Psoas muscle (tissue), 7 donors: ENCODE measurements at regions not wholly inside any gene's neighbourhood (a gene's known extent, or its start where the extent isn't known, plus 50 kb on each side); places are given as distances from the start of the nearest gene placed in this dataset.

Source experiments
- ATAC-seq, 4 donors: fragments of 200-7000 bp; cut with Tn5 transposase; one replicate each; pipeline ENCODE4 v1.9.1; 2020; ENCODE audit warnings: moderate library complexity in 3 of 4, mild to moderate bottlenecking in 2 of 4
- DNase-seq, 2 donors: peaks; one replicate each; pipeline ENCODE4 v3.0.0-alpha.2; 2020
- H3K27ac ChIP-seq: fragments of 200-600 bp; one replicate; pipeline ENCODE4 v1.8.0; 2022
- H3K27me3 ChIP-seq, 3 donors: fragments of 200-600 bp in 1 of 3; one replicate each; pipeline versions ENCODE4 v1.6.1 to v1.8.0; 2013 to 2022; ENCODE audit warnings: low read length in 2 of 3, mild to moderate bottlenecking in 2 of 3, moderate library complexity in 1 of 3; ENCODE audit not compliant: insufficient read depth in 3 of 3
- H3K36me3 ChIP-seq, 2 donors: fragments of 200-600 bp in 1 of 2; one replicate each; pipeline versions ENCODE4 v1.6.1 to v1.8.0; 2013 to 2022; ENCODE audit warnings: low read depth in 1 of 2, mild to moderate bottlenecking in 1 of 2, moderate library complexity in 1 of 2; ENCODE audit not compliant: insufficient read depth in 1 of 2
- H3K4me1 ChIP-seq: fragments of 200-600 bp; one replicate; pipeline ENCODE4 v1.8.0; 2022
- H3K4me3 ChIP-seq: fragments of 200-600 bp; one replicate; pipeline ENCODE4 v1.8.0; 2022; ENCODE audit warnings: mild to moderate bottlenecking
- H3K9me3 ChIP-seq: fragments of 200-600 bp; one replicate; pipeline ENCODE4 v1.8.0; 2022
- whole genome bisulfite sequencing, 3 donors: extraction: QIAGEN DNeasy Blood & Tissue Kit; methylation state at CpG; one replicate each; pipeline versions ENCODE4 v1.1.6 to v1.1.7; 2013; 5-methylcytosine and 5-hydroxymethylcytosine counted together
- intact Hi-C, 2 donors: fragments of 100-400 bp; cut with DNase I; formaldehyde crosslinking; loops; one replicate each; pipeline versions ENCODE4 v1.11.0 to v1.14.2; 2022
- TF ChIP-seq, protein P1 (sequence below): fragments of 200-600 bp; IDR thresholded peaks from one replicate; pipeline ENCODE4 v1.8.0; 2022; ENCODE audit warnings: antibody characterized with exemption
- donor health status: healthy with polysubstance abuse.
- donor health status: DM: no; HTN: no; CAD: no; lungs with moderate emphysema.
- donor health status: Bipolar disorder and iron deficiency.
- donor health status: healthy.
- donor health status: DM: yes; HTN: yes; CAD: no.
- donor health status: DM: no; HTN: no; CAD: no.
- donor health status: DM: yes; HTN: yes; CAD: no.

DNA sequence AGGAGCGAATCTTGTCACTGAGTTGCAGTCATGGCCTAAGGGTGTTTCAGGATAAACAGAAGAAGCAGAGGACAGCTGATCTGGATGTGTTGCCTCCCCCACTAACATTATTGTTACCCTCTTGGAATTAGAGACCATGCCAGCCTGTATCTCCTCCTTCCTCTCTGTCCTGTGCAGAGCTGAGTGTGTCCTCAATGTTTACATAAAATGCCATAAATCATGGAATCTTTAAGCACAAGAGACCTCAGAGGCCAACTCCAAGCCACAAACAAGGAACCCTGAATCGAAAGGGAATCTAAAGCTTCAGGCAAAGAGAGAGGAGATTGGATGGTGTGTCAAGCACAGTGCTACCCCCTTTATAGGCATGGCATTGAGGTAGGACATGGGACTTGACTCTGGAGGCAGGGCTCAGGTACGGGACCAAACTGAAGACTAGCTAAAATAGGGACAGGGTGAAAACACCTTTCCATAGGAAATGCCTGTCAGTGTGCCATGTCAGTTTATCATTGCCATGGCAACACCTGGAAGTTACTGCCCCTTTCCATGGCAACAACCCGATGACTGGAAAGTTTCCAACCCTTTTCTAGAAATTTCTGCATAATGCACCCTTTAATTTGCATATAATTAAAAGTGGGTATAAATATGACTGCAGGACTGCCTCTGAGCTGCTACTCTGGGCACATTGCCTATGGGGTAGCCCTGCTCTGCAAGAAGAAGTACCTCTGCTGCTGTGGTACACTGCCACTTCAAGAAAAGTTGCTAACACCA lies 489.7 kb downstream of the MIAT start:
- H3K4me3 ChIP-seq = no peak overlapping the region
- ATAC-seq = no peak
- H3K36me3 ChIP-seq = no peaks in the 10 kb centered on the region
- intact Hi-C loops = no loop called here
- H3K27me3 ChIP-seq = peaks cover 0 to 52% (median 2%) of the 10 kb centered on the region in 3 donors
- no peak for DNase-seq
- TF ChIP-seq, protein P1, sequence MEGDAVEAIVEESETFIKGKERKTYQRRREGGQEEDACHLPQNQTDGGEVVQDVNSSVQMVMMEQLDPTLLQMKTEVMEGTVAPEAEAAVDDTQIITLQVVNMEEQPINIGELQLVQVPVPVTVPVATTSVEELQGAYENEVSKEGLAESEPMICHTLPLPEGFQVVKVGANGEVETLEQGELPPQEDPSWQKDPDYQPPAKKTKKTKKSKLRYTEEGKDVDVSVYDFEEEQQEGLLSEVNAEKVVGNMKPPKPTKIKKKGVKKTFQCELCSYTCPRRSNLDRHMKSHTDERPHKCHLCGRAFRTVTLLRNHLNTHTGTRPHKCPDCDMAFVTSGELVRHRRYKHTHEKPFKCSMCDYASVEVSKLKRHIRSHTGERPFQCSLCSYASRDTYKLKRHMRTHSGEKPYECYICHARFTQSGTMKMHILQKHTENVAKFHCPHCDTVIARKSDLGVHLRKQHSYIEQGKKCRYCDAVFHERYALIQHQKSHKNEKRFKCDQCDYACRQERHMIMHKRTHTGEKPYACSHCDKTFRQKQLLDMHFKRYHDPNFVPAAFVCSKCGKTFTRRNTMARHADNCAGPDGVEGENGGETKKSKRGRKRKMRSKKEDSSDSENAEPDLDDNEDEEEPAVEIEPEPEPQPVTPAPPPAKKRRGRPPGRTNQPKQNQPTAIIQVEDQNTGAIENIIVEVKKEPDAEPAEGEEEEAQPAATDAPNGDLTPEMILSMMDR = no peak
- no peak overlapping the region for H3K27ac ChIP-seq
- no peaks in the 10 kb centered on the region for H3K4me1 ChIP-seq
- 59 to 68% (median 65%) methylated on average over 4 of the region's 4 CpGs for WGBS, 3 donors
- H3K9me3 ChIP-seq = no peaks in the 10 kb centered on the region

DNA sequence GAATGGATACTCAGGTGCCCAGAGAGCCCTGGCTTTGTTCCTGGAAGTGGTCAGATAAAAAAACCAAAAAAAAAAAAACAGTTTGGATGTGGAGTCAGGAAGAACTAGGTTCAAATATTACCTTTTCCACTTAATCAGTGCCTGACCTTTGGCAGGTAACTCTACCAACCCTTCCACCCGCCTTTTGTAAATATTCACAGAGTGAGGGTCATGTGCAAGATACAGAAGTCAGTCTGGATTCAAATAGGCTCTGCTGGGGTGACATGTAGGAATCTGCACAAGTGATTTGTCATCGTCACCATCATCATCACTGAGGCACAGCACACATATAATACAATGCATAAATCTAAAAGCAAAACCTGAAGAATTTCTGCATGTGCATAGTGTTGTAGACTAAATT lies 490.7 kb downstream of the MIAT start:
- TF ChIP-seq, protein P1 = no peak
- ATAC-seq = no peak
- no peak for DNase-seq
- H3K4me1 ChIP-seq = no peaks in the 10 kb centered on the region
- H3K27me3 ChIP-seq = peaks cover 4 to 43% (median 4%) of the 10 kb centered on the region in 3 donors
- no peaks in the 10 kb centered on the region for H3K36me3 ChIP-seq
- H3K4me3 ChIP-seq = no peak overlapping the region
- no peaks in the 10 kb centered on the region for H3K9me3 ChIP-seq
- 42 to 79% (median 72%) methylated on average over 2 of the region's 2 CpGs for WGBS, 3 donors
- no peak overlapping the region for H3K27ac ChIP-seq
- intact Hi-C loops = no loop called here

DNA sequence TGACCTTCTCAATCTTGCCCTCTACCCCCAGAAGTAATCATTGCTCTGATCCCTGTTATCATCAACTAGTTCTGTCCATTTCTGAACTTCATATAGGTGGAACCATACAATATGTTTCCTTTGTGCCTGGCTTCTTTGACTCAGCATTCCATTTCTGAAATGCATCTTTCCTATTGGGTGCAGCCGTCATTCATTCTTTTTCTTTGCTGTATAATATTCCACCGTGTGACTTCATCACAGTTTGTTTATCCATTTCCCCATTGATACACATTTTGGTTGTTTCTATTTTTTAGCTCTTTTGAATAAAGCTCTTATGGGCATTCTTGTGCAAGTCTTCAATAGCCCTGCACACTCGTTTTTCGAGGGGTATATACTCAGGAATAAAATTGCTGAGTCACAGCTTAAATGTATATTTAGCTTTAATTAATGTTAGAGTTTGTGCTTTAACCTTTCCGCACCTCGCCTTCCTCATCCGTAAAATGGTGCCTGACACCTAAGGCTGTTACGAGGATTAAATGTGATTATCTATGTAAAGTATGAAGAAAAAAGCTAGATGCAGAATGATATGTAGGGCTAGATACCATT lies 491.6 kb downstream of the MIAT start:
- intact Hi-C loops = no loop called here
- Histone ChIP-seq H3K4me3 (no peak overlapping the region), H3K36me3 (no peaks in the 10 kb centered on the region), H3K27ac (no peak overlapping the region), H3K27me3 (peaks cover 4 to 39% (median 4%) of the 10 kb centered on the region in 3 donors), H3K4me1 (no peaks in the 10 kb centered on the region), H3K9me3 (no peaks in the 10 kb centered on the region)
- DNase-seq (no peak), ATAC-seq (no peak)
- TF ChIP-seq, protein P1 = no peak
- 93 to 97% (median 95%) methylated on average over 8 of the region's 8 CpGs for WGBS, 3 donors

DNA sequence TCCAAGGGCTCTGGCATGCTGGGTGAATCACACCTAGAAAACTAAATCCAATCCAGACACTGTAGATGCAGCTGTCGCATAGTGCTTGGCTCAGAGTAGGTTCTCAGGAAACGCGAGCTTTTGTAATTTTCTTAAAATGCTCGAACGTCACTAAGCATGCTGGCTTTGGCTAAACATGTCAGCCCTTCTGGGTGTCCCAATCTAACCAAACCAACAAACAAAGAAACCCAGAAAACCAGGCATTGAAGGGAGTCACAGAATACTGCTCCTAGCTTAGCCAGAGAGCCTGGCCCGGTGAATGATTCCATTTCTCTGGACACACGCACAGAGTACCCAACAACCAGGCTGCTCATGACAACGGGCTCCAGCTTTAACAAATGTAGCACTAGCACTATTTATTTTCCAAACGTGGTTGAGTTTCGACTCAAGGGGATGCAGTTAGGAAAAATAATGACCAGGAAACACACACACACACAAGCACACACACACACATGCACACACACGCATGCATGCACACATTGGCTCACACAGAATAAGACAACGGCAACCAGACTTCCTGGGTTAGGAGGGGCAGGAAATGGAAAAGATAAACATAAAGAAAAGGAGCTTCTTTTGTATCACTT lies 492.6 kb downstream of the MIAT start:
- Histone ChIP-seq H3K4me1 (no peaks in the 10 kb centered on the region), H3K4me3 (no peak overlapping the region), H3K36me3 (no peaks in the 10 kb centered on the region), H3K27me3 (peaks cover 4 to 41% (median 4%) of the 10 kb centered on the region in 3 donors), H3K9me3 (no peaks in the 10 kb centered on the region), H3K27ac (no peak overlapping the region)
- DNase-seq (no peak), ATAC-seq (no peak)
- intact Hi-C loops = no loop called here
- TF ChIP-seq, protein P1 = no peak
- WGBS, 3 donors = 11 to 15% (median 13%) methylated on average over 12 of the region's 12 CpGs
